ENCODE measurements at regions not wholly inside any gene's neighbourhood (a gene's known extent, or its start where the extent isn't known, plus 50 kb on each side); places are given as distances from the start of the nearest gene placed in this dataset.

DNA sequence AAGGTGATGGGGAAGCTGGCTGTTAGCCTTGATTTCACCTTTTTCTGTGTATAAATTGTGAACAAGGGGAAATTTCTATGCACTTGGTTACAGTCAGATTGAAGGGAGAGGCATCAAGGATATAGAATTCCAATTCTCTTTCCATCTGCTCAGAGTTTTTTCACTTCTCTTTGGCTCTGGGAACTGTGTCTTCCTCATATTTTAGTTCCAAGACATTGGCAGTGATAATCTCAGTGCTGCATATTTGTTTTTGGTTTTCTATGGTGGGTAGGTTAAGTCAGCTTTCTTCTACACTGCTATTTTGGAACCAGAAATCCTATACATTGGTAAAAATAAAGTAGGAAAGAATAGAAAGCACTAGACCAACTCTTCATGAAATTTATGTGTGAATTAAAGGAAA lies 569.6 kb upstream of the CXADR start:
- no peaks in the 10 kb centered on the region for H3K9me3 ChIP-seq (ENCODE audit: low read depth, low read length)

DNA sequence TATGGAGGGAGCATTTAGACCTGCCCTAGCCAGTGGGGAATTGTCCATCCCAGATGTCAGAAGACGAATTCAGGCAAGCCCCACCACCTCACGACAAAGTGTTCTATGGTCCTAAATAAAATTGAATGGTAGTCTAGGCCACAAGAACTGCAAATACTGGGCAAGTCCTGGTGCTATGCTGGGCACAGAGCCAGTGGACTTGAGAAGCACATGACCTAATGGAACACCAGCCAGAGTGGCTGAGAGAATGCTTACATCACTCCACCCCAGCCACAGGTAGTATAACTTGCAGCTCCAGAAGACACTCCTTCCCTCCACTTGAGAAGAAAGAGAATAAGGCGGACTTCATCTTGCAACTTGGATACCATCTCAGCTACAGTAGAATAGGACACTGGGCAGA lies 567.3 kb upstream of the CXADR start:
- Histone ChIP-seq H3K9me3 (ENCODE audit: low read depth, low read length) (no peaks in the 10 kb centered on the region), H3K79me2 (ENCODE audit: insufficient read depth, low read length) (no peaks in the 10 kb centered on the region), H3K27ac (ENCODE audit: low read depth, low read length) (no peak overlapping the region), H3K4me3 (ENCODE audit: insufficient read depth, low read length) (no peak overlapping the region), H3K4me1 (ENCODE audit: insufficient read depth, low read length) (no peaks in the 10 kb centered on the region), H3K27me3 (ENCODE audit: insufficient read depth, low read length) (no peaks in the 10 kb centered on the region), H4K20me1 (ENCODE audit: insufficient read depth, low read length) (no peaks in the 10 kb centered on the region), H3K36me3 (ENCODE audit: insufficient read depth, low read length) (no peaks in the 10 kb centered on the region), H3K4me2 (ENCODE audit: insufficient read depth, low read length) (no peak overlapping the region), H2AFZ (ENCODE audit: low read length) (no peak overlapping the region)
- TF ChIP-seq, protein P1, sequence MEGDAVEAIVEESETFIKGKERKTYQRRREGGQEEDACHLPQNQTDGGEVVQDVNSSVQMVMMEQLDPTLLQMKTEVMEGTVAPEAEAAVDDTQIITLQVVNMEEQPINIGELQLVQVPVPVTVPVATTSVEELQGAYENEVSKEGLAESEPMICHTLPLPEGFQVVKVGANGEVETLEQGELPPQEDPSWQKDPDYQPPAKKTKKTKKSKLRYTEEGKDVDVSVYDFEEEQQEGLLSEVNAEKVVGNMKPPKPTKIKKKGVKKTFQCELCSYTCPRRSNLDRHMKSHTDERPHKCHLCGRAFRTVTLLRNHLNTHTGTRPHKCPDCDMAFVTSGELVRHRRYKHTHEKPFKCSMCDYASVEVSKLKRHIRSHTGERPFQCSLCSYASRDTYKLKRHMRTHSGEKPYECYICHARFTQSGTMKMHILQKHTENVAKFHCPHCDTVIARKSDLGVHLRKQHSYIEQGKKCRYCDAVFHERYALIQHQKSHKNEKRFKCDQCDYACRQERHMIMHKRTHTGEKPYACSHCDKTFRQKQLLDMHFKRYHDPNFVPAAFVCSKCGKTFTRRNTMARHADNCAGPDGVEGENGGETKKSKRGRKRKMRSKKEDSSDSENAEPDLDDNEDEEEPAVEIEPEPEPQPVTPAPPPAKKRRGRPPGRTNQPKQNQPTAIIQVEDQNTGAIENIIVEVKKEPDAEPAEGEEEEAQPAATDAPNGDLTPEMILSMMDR (IDR thresholded peaks at IDR 0.05; ENCODE audit: extremely low read depth, low read depth, low read length) = no peak
- DNase-seq (ENCODE audit: insufficient read length, low spot score, missing footprints) = no peak

More for the DNA sequence above, 569.6 kb upstream of the CXADR start:
- Histone ChIP-seq H3K4me3 (ENCODE audit: insufficient read depth, low read length) (no peak overlapping the region), H3K36me3 (ENCODE audit: insufficient read depth, low read length) (no peaks in the 10 kb centered on the region), H3K27ac (ENCODE audit: low read depth, low read length) (no peak overlapping the region), H3K4me1 (ENCODE audit: insufficient read depth, low read length) (no peaks in the 10 kb centered on the region), H4K20me1 (ENCODE audit: insufficient read depth, low read length) (no peaks in the 10 kb centered on the region), H3K4me2 (ENCODE audit: insufficient read depth, low read length) (no peak overlapping the region), H3K79me2 (ENCODE audit: insufficient read depth, low read length) (no peaks in the 10 kb centered on the region), H2AFZ (ENCODE audit: low read length) (no peak overlapping the region), H3K27me3 (ENCODE audit: insufficient read depth, low read length) (no peaks in the 10 kb centered on the region)
- DNase-seq (ENCODE audit: insufficient read length, low spot score, missing footprints) = no peak
- TF ChIP-seq, protein P1 (IDR thresholded peaks at IDR 0.05; ENCODE audit: extremely low read depth, low read depth, low read length) = no peak

DNA sequence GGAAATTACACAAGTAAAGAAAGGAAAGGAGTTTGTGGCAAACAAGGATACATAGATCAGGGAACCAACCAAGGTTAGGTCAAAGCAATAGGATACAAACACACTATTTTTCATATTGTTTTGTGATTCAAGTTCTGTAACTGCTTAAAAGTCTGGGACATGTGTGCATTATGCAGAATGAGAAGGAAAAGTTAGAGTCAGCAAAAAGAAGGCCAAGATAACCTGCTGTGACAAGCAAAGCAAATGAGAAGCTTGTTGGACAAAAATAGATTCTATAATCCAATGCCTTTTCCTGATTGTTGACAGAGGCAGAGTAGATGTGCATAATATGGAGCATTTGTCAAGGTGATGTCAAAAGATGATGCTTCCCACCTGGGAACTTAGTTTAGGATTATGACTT lies 556.0 kb upstream of the CXADR start:
- no peak for DNase-seq (ENCODE audit: insufficient read length, low spot score, missing footprints)
- Histone ChIP-seq H2AFZ (ENCODE audit: low read length) (no peak overlapping the region), H3K27me3 (ENCODE audit: insufficient read depth, low read length) (no peaks in the 10 kb centered on the region), H4K20me1 (ENCODE audit: insufficient read depth, low read length) (no peaks in the 10 kb centered on the region), H3K4me2 (ENCODE audit: insufficient read depth, low read length) (no peak overlapping the region), H3K79me2 (ENCODE audit: insufficient read depth, low read length) (no peaks in the 10 kb centered on the region), H3K36me3 (ENCODE audit: insufficient read depth, low read length) (no peaks in the 10 kb centered on the region), H3K9me3 (ENCODE audit: low read depth, low read length) (no peaks in the 10 kb centered on the region), H3K4me1 (ENCODE audit: insufficient read depth, low read length) (no peaks in the 10 kb centered on the region), H3K4me3 (ENCODE audit: insufficient read depth, low read length) (no peak overlapping the region), H3K27ac (ENCODE audit: low read depth, low read length) (no peak overlapping the region)
- TF ChIP-seq, protein P1 (IDR thresholded peaks at IDR 0.05; ENCODE audit: extremely low read depth, low read depth, low read length) = no peak

DNA sequence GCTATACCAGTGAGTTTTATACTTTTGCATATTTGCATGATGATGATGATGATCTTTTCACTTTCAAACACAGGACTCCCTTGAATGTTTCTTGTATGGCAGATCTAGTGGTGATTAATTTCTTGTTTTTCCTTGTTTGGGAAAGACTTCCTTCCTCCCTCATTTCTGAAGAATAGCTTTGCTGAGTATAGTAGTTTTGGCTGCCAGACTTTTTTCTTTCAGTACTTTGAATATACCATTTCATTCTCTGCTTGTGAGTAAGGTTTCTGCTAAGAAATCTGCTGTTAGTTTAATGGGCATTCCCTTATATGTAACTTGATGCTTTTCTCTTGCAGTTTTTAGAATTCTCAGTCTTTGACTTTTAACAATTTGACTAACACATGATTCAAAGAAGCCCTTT lies 547.4 kb upstream of the CXADR start:
- H3K27ac ChIP-seq (ENCODE audit: low read depth, low read length) = no peak overlapping the region
- no peaks in the 10 kb centered on the region for H3K4me1 ChIP-seq (ENCODE audit: insufficient read depth, low read length)
- H4K20me1 ChIP-seq (ENCODE audit: insufficient read depth, low read length) = no peaks in the 10 kb centered on the region
- H3K4me2 ChIP-seq (ENCODE audit: insufficient read depth, low read length) = no peak overlapping the region
- H2AFZ ChIP-seq (ENCODE audit: low read length) = no peak overlapping the region
- H3K9me3 ChIP-seq (ENCODE audit: low read depth, low read length) = no peaks in the 10 kb centered on the region
- no peak overlapping the region for H3K4me3 ChIP-seq (ENCODE audit: insufficient read depth, low read length)
- no peaks in the 10 kb centered on the region for H3K36me3 ChIP-seq (ENCODE audit: insufficient read depth, low read length)
- TF ChIP-seq, protein P1 (IDR thresholded peaks at IDR 0.05; ENCODE audit: extremely low read depth, low read depth, low read length) = no peak
- H3K79me2 ChIP-seq (ENCODE audit: insufficient read depth, low read length) = no peaks in the 10 kb centered on the region
- no peaks in the 10 kb centered on the region for H3K27me3 ChIP-seq (ENCODE audit: insufficient read depth, low read length)
- no peak for DNase-seq (ENCODE audit: insufficient read length, low spot score, missing footprints)
